GM21390 (cell line): ENCODE measurements at regions not wholly inside any gene's neighbourhood (a gene's known extent, or its start where the extent isn't known, plus 50 kb on each side); places are given as distances from the start of the nearest gene placed in this dataset.
"Not testable (repeated sequence)": the region's sequence is repeated elsewhere in the genome, so short reads cannot be mapped to it uniquely, and the experiment has no call there.

Experiments used
- ATAC-seq: cut with Tn5 transposase; IDR thresholded peaks from one replicate; pipeline ENCODE4 v1.9.1; 2021; ENCODE audit not compliant: unreplicated experiment

GRCh38 chr2:37802211-37802752 is 122.8 kb upstream of the RMDN2 start:
- ATAC-seq, result no peak

DNA sequence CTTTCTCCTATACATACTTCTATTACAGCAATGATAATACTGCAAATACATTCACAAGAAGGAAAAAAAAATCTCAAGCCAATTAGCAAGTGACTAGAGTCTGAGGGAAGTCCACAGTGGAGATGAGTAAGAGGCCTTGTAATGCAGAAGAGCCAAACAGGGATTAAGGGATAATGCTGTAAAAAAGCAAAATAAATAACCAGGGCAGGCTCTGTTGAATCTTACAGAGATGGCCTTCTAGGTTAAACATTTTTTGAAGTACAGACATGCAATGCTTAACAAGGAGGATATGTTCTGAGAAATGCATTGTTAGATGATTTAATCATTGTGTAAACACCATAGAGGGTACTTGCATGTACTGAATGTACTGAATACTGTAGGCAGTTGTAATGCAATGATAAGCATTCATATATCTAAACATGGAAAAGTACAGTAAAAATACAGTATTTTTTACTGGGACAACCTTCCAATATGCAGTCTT is 122.1 kb upstream of the RMDN2 start:
- ATAC-seq, result no peak

GRCh38 chr2:37806004-37806403 is 119.1 kb upstream of the RMDN2 start:
- not testable (repeated sequence) for ATAC-seq

DNA sequence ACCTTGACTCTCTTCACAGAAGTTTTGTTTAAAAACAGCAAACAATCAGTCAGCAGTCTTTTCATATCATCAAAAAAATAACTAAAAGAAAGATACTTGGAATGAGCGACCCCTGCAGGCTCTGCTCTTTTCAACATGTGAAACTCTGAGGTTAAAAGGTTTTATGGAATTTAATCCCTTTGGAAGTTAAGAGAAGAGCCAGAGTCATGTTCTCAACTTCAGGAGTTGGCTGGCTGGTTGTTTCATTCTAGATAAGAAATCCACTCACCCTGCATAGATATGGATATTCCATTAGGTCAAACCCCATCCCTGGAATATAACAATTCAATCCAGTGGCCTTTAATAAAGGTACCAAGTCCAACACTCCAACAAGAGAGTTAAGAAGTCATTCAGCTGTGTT is 115.6 kb upstream of the RMDN2 start:
- ATAC-seq, result no peak

DNA sequence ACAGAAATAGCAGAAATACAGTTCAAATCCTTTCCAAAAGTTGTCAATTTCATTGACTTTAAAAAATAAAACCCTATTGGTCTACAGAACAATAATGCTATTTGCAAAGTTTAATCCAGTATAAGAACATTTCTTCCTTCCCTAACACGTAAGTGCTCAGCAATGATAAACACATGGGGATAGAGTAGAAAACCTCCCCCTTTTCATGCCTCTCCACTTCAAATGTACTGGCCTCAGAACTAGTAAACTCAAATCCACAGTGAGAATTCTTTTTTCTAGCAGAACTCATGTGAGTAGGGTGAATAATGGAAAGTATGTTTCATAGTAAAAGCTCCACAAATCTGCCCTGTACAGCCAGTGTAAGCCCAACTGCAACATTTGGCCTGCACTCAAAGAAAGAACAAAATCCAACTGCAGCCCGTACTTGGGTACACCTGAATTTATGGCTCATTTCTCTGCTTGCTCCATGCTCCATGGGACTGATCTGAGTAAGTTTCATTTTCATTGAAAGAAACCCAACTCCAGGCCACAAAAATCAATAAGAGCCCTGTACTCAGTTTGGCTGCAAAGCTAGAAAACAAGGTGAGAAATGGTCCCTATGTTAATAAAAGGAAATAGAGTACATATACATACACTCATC is 115.0 kb upstream of the RMDN2 start:
- ATAC-seq, result no peak

GRCh38 chr2:37812414-37812813 is 112.7 kb upstream of the RMDN2 start:
- ATAC-seq, result no peak

GRCh38 chr2:37812941-37813730 is 112.0 kb upstream of the RMDN2 start:
- ATAC-seq, result no peak

- no peak for ATAC-seq
These were observed 109.1 kb upstream of the RMDN2 start for GRCh38 chr2:37816036-37816435.

DNA sequence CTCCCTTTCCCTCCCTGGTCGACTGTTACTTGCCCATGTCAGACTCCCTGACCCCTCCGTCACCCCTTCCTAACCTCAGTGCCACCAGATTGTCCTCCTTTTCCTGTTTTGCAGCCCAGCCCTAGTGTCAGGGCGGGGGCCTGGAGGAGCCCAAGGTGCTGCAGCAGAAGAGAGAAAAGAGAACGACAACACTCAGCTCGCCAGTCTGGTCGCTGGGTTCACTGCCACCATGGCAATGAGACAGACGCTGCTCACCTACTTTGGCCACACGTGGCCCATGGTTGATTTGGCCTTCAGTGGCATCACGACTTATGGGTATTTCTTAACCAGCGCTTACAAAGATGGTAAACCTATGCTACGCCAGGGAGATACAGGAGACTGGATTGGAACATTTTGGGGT is 108.4 kb upstream of the RMDN2 start:
- ATAC-seq, result no peak

DNA sequence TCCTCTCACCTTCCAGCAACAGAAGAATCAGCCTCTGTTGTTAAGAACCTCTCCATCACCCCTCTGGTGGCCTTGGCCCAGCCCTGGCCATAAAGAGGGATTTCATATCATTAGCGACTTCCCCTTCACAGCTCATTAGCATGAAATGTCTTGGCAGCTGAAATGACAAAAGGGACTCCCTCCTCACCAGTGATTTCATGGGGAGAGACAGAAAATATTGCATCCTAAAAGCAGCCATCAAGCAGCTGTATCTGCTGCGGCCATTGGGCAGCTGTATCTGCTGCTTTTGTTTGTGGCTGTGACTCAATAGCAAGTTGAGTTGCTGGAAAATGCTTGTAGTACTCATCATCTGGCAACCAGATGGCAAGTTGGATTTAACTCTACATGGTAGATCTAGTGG is 105.9 kb upstream of the RMDN2 start:
- ATAC-seq, result no peak

DNA sequence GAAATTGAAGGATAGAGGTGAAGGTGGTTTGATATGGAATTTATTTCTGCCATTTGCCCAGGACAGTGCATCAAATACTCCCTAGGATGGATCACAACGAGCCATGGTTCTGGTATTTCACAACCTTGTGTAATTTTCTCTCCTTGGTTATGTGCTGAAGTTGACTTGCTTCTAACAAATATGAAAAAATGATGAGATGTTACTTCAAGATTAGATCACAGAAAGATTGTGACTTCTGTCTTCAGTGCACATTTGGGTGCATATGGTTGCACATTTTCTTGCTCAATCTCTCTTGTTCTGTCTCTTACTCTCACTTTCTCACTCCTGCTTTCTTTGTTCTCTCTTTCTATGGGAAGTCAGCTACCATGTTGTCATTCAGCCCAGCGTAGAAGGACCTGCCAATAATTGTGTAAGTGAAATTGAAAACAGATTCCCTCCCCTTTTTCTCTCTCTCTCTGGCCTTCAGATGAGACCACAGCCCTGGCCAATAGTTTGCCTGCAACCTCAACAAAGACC is 104.6 kb upstream of the RMDN2 start:
- ATAC-seq, result no peak

GRCh38 chr2:37825586-37825985 is 99.5 kb upstream of the RMDN2 start:
- ATAC-seq, result no peak

DNA sequence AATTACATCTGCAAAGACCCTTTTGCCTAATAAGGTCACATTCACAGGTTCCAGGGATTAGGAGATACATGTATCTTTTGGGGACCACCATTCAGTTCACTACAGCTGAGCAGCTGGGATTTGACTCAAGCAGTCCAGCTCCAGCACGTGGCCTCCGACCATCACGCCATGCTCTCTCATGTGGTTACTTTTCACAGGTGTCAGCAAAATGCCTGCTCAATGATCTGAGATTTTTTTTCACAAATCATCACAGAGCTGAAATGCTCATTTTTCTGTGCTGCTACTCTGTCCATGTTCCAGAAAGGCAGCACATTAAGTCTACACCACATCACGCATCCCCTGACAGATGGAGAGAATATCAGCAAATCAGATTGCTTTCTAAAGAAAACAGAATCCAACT is 98.5 kb upstream of the RMDN2 start:
- no peak for ATAC-seq

- no peak for ATAC-seq
These were observed 97.6 kb upstream of the RMDN2 start for GRCh38 chr2:37827455-37827854.

- no peak for ATAC-seq
These were observed 97.1 kb upstream of the RMDN2 start for GRCh38 chr2:37827911-37828511.

DNA sequence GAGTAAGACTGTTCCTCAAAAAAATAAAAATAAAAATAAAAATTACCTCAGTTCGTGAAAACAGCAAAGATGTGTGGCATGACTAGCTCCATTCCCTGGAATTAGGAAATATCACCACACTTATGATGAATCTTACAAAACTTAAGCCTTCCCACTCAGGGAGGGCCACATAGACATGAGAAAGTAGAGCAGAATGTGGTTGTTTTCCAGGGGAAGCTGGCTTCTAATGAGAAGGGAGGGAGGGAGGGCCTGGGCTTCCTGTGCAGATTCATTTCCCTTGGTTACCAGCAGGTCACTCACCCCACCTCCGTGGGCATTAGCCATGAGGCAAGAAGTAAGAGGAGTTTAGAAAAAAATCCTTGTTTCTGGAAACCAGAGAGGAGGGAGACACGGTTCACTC is 95.9 kb upstream of the RMDN2 start:
- no peak for ATAC-seq

GRCh38 chr2:37829616-37830395 is 95.3 kb upstream of the RMDN2 start:
- ATAC-seq, result no peak

GRCh38 chr2:37830636-37831035 is 94.5 kb upstream of the RMDN2 start:
- ATAC-seq, result no peak

DNA sequence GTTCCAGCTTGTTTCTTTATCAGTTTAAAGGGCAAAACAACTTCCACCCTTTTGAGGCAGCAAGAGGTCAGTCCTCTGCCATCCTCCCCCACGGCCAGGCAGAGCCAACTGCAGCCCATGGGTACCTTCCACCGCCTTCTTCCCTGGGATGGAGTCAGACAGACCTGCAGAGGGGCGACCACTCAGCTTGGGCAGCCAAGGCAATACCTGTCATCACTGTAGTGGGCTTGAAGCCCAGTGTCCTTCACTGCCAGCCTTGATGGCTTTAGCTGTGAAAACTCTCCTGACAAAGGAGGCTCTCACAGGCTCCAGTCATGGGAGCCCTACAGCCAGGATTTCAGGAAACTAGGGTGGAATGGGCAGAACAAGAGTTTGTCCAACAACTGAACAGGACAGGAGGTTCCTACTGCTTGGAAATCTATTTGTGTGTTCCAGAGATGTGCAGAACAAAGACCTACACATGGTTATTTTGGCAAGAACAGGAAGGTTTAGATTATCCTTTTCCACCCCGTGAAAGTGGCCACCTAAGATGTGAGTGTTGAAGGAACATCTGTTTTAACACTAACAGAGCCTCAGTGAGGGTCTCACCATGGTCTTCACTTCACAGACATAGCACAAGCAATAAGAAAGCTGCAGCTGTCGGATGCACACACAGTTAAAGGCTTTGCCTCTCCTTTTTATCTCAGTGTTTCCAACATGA is 93.9 kb upstream of the RMDN2 start:
- ATAC-seq, result no peak

DNA sequence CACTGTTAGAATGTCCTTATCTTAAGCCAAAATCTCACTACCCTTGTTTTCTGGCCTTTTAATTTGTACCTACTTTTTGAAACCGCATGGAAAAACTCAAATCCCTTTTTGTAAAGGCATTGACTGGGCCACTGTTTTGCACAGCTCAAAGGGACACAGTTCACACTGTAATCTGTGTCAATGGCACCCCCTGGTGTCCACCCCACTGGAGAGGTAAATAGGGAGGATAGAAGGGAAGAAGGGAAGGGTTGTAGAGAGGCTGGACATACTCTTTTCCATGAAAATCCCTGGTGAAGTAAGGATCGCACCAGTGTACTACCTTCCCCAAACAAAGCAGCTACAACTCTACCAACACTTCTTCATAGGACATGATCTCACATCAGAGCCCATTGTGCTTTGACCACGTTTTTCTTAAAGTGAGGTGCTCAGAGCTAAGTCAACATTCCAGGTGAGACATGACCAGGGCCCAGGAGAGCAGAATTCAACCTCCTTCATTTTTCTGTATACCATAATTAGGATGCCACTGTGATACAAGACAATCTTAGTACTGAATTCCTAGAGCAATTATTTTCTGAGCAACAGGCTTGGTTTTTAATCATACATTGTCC is 92.4 kb upstream of the RMDN2 start:
- ATAC-seq, result no peak
